Epithelial cell of proximal tubule (primary cell): ENCODE measurements at regions not wholly inside any gene's neighbourhood (a gene's known extent, or its start where the extent isn't known, plus 50 kb on each side); places are given as distances from the start of the nearest gene placed in this dataset.

ENCODE experiments used
- DNase-seq: peaks from one replicate; pipeline ENCODE4 v3.0.0-alpha.2; 2011; ENCODE audit warnings: low read depth
- H3K4me3 ChIP-seq: 2 replicates; pipeline ENCODE4 v1.5.1; 2011; ENCODE audit warnings: low read depth, mild to moderate bottlenecking, low read length
- CTCF ChIP-seq: conservative IDR thresholded peaks from 2 replicates; pipeline ENCODE4 v1.5.1; 2012; ENCODE audit warnings: low read depth, mild to moderate bottlenecking, low read length

GRCh38 chr11:111047374-111047773 lies 198.2 kb upstream of the POU2AF2 start:
- TF ChIP-seq CTCF, result no peak
- no peak for DNase-seq
- H3K4me3 ChIP-seq, result no peak overlapping the region

GRCh38 chr11:111046291-111046690 lies 199.2 kb upstream of the POU2AF2 start:
- no peak overlapping the region for H3K4me3 ChIP-seq
- DNase-seq, result no peak
- TF ChIP-seq CTCF, result no peak

GRCh38 chr11:111045874-111046273 lies 199.7 kb upstream of the POU2AF2 start:
- DNase-seq, result no peak
- no peak for TF ChIP-seq CTCF
- no peak overlapping the region for H3K4me3 ChIP-seq

DNA sequence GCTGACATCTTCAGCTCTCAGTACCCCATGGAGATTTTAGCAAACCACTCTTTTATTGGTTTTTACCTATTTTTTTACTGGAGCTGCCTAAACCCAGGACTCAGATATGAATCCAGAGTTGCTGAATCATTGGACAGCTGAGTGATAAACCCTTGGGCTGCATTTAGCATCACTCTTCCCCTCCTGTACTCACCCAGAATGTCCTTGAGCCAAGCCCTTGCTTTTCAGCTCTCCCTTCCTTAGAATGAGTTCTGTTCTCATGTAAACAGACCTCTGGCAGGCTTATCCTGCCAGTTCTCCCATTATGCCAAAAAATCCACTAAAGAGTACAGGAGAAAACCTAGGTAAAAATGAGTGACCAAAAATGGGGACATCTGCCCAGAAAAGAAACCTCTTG lies 200.1 kb upstream of the POU2AF2 start:
- no peak for DNase-seq
- TF ChIP-seq CTCF, result no peak
- H3K4me3 ChIP-seq, result no peak overlapping the region

DNA sequence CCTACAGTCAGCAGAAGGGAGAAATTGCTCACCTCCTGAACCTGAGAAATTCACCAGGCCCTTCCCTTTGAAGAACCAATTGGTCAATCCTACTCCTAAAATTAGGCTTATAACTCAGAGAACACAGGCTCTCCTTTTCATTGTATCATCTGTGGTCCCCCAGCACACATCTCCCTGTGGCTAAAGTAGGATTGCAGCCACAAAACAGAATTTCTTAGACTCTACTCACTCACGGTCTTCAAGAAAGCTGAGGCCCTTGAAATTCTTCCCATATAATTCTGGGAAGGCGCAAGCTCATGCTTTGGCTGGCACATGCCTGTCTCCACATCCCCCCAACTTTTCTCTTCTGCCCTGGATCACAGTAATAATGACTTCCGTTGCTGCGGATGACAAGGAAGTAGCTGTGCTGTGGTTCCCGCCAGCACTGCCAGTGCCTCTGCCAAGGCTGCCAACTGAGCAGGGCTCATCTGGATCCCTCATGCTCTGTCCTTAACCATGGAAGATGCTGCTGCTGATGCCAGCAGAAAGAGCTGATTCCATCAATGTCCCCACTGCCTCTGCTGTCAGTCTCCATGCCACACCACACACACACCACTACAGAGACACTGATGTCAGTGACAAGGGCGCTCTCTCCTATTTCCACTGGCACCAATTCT lies 200.6 kb upstream of the POU2AF2 start:
- no peak for DNase-seq
- no peak for TF ChIP-seq CTCF
- no peak overlapping the region for H3K4me3 ChIP-seq

- H3K4me3 ChIP-seq, result no peak overlapping the region
- no peak for DNase-seq
- no peak for TF ChIP-seq CTCF
These were observed 205.5 kb upstream of the POU2AF2 start for GRCh38 chr11:111039982-111040381.

DNA sequence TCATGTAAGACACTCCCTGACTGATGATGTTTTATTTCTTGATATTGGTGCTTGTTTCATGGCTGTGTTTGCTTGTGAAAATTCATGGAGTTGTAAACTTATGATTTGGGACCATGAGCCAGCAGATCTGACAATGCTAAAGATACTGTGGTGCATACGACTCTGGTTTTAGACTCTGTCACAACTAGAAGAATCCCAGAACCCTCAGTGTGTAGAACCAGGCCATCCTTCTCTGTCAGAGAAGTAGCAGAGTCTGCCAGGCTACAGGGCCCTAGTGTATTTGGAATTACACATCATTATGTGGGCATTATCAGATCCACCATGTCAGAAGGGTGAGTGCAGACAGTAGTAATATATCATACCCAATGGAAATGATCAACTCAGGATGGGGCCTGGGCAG lies 209.8 kb upstream of the POU2AF2 start:
- no peak for DNase-seq
- no peak overlapping the region for H3K4me3 ChIP-seq
- no peak for TF ChIP-seq CTCF
